ENCODE measurements at regions not wholly inside any gene's neighbourhood (a gene's known extent, or its start where the extent isn't known, plus 50 kb on each side); places are given as distances from the start of the nearest gene placed in this dataset.

GRCh38 chr2:207233731-207234130 is 68.0 kb upstream of the KLF7 start:
- Histone ChIP-seq H3K27ac (no peak overlapping the region), H3K4me3 (no peak overlapping the region)

GRCh38 chr2:207235621-207236020 is 69.9 kb upstream of the KLF7 start:
- Histone ChIP-seq H3K27ac (no peak overlapping the region), H3K4me3 (no peak overlapping the region)

- Histone ChIP-seq H3K27ac (peak overlapping the region in 2 of 21 experiments; percentile 6 to 13), H3K4me3 (no peak overlapping the region)
These were observed 70.6 kb upstream of the KLF7 start for GRCh38 chr2:207236156-207236935.

- H3K27ac ChIP-seq: peak overlapping the region; percentile 7 to 93 (median 79)
- no peak overlapping the region for H3K4me3 ChIP-seq
These were observed 73.3 kb upstream of the KLF7 start for GRCh38 chr2:207238831-207239701.

GRCh38 chr2:207239754-207240494 is 74.2 kb upstream of the KLF7 start:
- Histone ChIP-seq H3K4me3 (no peak overlapping the region), H3K27ac (peak overlapping the region; percentile 12 to 93 (median 79))

GRCh38 chr2:207240649-207241048 is 74.9 kb upstream of the KLF7 start:
- H3K4me3 ChIP-seq: no peak overlapping the region
- peak overlapping the region in 17 of 21 experiments; percentile 34 to 93 (median 80) for H3K27ac ChIP-seq

GRCh38 chr2:207241198-207241597 is 75.5 kb upstream of the KLF7 start:
- H3K4me3 ChIP-seq: no peak overlapping the region
- peak overlapping the region in 4 of 21 experiments; percentile 82 to 90 (median 88) for H3K27ac ChIP-seq

- Histone ChIP-seq H3K4me3 (no peak overlapping the region), H3K27ac (no peak overlapping the region)
These were observed 77.9 kb upstream of the KLF7 start for GRCh38 chr2:207243601-207244000.

- no peak overlapping the region for H3K4me3 ChIP-seq
- no peak overlapping the region for H3K27ac ChIP-seq
These were observed 79.5 kb upstream of the KLF7 start for GRCh38 chr2:207244971-207245925.

- no peak overlapping the region for H3K4me3 ChIP-seq
- no peak overlapping the region for H3K27ac ChIP-seq
These were observed 83.1 kb upstream of the KLF7 start for GRCh38 chr2:207248702-207249377.

- Histone ChIP-seq H3K27ac (peak overlapping the region in 1 of 21 experiments; percentile 20), H3K4me3 (no peak overlapping the region)
These were observed 85.3 kb upstream of the KLF7 start for GRCh38 chr2:207251022-207251421.

GRCh38 chr2:207251573-207252192 is 85.9 kb upstream of the KLF7 start:
- no peak overlapping the region for H3K4me3 ChIP-seq
- peak overlapping the region in 2 of 21 experiments; percentile 9 to 41 for H3K27ac ChIP-seq

GRCh38 chr2:207252416-207252815 is 86.7 kb upstream of the KLF7 start:
- H3K27ac ChIP-seq: peak overlapping the region in 1 of 21 experiments; percentile 9
- no peak overlapping the region for H3K4me3 ChIP-seq

- Histone ChIP-seq H3K27ac (peak overlapping the region in 4 of 21 experiments; percentile 35 to 67 (median 48)), H3K4me3 (no peak overlapping the region)
These were observed 87.4 kb upstream of the KLF7 start for GRCh38 chr2:207252979-207253645.

GRCh38 chr2:207253666-207254345 is 88.1 kb upstream of the KLF7 start:
- Histone ChIP-seq H3K27ac (peak overlapping the region in 6 of 21 experiments; percentile 35 to 67 (median 51)), H3K4me3 (no peak overlapping the region)

GRCh38 chr2:207254591-207255464 is 89.1 kb upstream of the KLF7 start:
- H3K27ac ChIP-seq: peak overlapping the region in 10 of 21 experiments; percentile 2 to 67 (median 46)
- no peak overlapping the region for H3K4me3 ChIP-seq

Data from skin epidermis (tissue), 12 donors.